AG04449 (cell line): ENCODE measurements at regions not wholly inside any gene's neighbourhood (a gene's known extent, or its start where the extent isn't known, plus 50 kb on each side); places are given as distances from the start of the nearest gene placed in this dataset.

Experiments used
- CTCF ChIA-PET: fragments of 350-600 bp; formaldehyde crosslinking; extraction: SDS; loops from one replicate; lab custom pipeline; 2021; ENCODE audit warnings: antibody characterized with exemption; lab: Yijun Ruan, JAX
- POLR2A ChIA-PET: fragments of 400-600, 350-600 bp; formaldehyde crosslinking; extraction: SDS; loops from one replicate; lab custom pipeline; 2020; ENCODE audit warnings: antibody characterized with exemption, inconsistent platforms; lab: Yijun Ruan, JAX
- DNase-seq: peaks from one replicate; pipeline ENCODE4 v3.0.0-alpha.2; 2010; ENCODE audit warnings: low read depth, low spot score
- H3K4me3 ChIP-seq: 2 replicates; pipeline ENCODE4 v1.5.1; 2011; ENCODE audit warnings: low read depth, mild to moderate bottlenecking, control low read depth, low read length
- TF ChIP-seq, protein P1 (sequence below): IDR thresholded peaks from one replicate; pipeline ENCODE4 v1.5.1; 2011; ENCODE audit warnings: mild to moderate bottlenecking, moderate library complexity, low read length, control low read depth, inconsistent platforms; ENCODE audit not compliant: insufficient read depth; ENCODE audit errors: missing control alignments

DNA sequence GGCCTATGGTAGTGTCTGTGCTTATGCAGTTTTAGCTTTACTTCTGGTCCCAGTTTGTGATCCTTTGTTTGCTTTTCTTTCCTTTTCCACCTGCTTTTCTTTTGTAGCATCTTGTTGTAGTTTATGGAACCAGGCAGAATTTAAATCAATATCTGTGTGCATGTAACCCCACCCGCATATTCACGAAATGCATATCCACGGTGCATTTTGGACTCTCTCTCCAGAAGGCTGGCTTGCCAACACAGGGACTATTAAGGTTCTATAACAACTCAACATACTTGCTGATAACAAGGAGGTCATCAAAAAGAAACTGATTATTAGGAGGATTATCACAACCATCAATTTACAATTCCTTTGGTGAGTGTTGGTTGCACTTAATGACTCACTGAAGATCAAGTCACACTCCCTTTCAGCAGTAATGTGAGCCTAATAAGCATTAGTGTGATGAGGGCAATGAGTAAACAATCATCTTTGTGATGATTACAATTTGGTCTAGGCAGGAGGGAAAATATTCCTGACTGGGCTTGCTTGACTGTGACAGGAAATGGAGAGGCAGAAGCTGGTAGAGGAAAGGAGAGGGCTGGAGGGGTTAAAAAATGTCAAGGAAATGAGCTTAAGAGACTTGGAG, 378.6 kb downstream of the REEP3 start:
- ChIA-PET POLR2A (no interaction called here), CTCF (interaction anchor here (0.8 to 3.5 kb wide), 5 partner anchors 11 to 33 kb away, joined by 3 to 15 read pairs (median 4); no protein-coding TSS in a partner anchor)
- no peak overlapping the region for H3K4me3 ChIP-seq
- TF ChIP-seq, protein P1, sequence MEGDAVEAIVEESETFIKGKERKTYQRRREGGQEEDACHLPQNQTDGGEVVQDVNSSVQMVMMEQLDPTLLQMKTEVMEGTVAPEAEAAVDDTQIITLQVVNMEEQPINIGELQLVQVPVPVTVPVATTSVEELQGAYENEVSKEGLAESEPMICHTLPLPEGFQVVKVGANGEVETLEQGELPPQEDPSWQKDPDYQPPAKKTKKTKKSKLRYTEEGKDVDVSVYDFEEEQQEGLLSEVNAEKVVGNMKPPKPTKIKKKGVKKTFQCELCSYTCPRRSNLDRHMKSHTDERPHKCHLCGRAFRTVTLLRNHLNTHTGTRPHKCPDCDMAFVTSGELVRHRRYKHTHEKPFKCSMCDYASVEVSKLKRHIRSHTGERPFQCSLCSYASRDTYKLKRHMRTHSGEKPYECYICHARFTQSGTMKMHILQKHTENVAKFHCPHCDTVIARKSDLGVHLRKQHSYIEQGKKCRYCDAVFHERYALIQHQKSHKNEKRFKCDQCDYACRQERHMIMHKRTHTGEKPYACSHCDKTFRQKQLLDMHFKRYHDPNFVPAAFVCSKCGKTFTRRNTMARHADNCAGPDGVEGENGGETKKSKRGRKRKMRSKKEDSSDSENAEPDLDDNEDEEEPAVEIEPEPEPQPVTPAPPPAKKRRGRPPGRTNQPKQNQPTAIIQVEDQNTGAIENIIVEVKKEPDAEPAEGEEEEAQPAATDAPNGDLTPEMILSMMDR: no peak
- DNase-seq: no peak

DNA sequence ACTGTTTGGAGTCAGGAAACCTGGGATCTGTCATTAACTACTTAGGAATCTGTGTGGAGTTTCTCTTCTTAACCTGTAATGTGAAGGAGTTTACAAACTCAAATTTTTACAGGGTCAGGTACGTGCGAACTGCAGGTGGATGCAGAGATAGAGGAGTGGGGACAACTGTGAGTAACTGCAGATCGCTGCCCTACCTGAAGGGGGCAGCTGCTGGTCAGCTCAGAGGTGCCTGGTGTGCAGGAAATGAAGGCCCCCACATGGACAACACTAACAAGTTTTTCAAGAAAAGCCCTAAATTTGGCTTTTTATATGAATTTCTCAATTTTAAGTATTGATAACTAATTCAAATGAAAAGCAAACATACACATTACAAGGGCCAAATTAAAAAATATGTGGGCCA, 380.0 kb downstream of the REEP3 start:
- no peak for DNase-seq
- ChIA-PET CTCF (interaction anchor here (0.8 to 3.5 kb wide), 10 partner anchors 9 to 76 kb away, joined by 3 to 15 read pairs (median 4); no protein-coding TSS in a partner anchor), POLR2A (no interaction called here)
- TF ChIP-seq, protein P1: peak; percentile 30
- no peak overlapping the region for H3K4me3 ChIP-seq

DNA sequence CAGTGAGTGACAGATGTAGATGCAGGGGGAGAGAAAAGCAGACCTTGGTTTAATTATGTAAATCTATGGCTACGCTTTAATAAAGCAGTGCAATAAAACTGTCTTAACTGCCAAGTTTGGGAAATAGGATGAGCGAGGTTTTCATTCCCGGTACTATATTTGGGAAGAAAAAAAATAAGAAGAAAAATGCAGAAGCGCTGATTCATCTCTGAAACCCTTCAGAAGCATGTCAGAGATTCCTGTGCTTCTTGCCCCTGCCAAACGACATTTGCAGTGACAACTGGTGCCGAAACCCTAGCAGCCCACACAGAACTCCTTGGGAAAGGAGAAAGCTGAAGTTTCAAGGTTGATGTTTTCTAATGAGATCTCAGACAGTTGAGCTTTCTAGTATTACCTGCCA, 380.7 kb downstream of the REEP3 start:
- DNase-seq: peak; percentile 24
- CTCF ChIA-PET: interaction anchor here (1.0 to 3.5 kb wide), 9 partner anchors 9 to 76 kb away, joined by 3 to 15 read pairs (median 4); no protein-coding TSS in a partner anchor
- H3K4me3 ChIP-seq: no peak overlapping the region
- POLR2A ChIA-PET: no interaction called here
- TF ChIP-seq, protein P1: no peak

DNA sequence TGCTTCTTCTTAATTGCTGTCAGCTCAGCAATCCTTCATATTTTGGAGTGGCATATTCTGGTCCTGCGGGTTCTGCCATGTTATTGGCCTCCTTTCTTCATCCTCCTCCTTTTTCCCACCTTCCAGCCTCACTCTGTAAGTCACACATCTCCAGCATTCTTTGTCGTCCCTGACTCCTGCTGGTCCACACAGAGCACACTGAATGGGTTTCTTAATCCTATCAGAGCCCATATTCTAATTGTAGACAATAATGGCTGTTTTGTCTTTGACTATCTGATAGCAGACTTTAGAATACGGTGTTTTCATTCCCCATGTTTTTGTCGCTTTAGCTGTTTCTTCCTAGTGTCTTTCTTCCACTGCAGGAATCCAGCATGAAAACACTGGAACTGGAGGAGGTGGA, 389.6 kb downstream of the REEP3 start:
- DNase-seq: no peak
- ChIA-PET CTCF (interaction anchor here (1.1 to 1.5 kb wide), 2 partner anchors 9 to 44 kb away, joined by 3 to 6 read pairs; no protein-coding TSS in a partner anchor), POLR2A (no interaction called here)
- no peak overlapping the region for H3K4me3 ChIP-seq
- TF ChIP-seq, protein P1: no peak

DNA sequence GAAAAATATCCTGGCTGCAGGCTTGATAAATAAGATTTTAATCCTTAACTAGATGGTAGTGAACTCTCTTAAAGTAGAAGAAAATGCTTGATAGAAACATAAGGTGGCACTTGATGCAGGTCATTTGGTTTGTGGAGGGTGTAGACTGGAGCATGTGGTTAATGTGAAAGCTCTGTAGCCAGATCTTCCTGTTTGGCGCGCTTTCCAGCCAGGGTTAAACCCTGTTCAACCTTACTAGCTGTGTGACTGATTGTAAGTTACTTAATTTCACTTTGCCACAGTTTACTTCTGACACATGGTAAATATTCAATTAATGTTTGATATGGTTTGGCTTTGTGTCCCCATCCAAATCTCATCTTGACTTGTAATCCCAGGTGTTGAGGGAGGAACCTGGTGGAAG, 394.0 kb downstream of the REEP3 start:
- ChIA-PET CTCF (no interaction called here), POLR2A (no interaction called here)
- DNase-seq: no peak
- no peak overlapping the region for H3K4me3 ChIP-seq
- TF ChIP-seq, protein P1: no peak

DNA sequence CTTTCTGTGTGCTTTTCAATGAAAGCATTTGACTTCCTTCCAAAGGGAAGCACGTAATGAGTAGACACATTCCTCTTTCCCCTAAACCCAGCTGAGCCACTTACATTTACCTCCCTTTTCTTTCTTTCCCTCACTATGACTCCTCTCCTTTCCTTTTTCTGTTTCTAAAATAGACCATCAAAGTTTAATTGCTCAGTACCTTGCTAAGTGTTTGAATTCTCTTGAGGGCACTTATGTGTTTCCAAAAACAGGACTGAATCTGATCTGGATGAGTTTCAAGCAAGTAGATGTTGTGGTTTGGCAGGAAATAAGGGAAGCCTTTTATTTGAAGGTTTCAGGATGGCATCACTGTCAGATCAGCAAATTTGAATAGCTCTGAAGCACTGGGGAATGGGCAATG, 396.2 kb downstream of the REEP3 start:
- CTCF ChIA-PET: interaction anchor here (0.7 to 2.5 kb wide), 5 partner anchors 17 to 60 kb away, joined by 3 to 6 read pairs (median 5); no protein-coding TSS in a partner anchor
- TF ChIP-seq, protein P1: no peak
- no peak overlapping the region for H3K4me3 ChIP-seq
- no peak for DNase-seq
- POLR2A ChIA-PET: interaction anchor here (0.6 kb wide), 1 partner anchor 11 kb away, joined by 3 read pairs; no protein-coding TSS in a partner anchor
